ENCODE measurements at regions not wholly inside any gene's neighbourhood (a gene's known extent, or its start where the extent isn't known, plus 50 kb on each side); places are given as distances from the start of the nearest gene placed in this dataset.

DNA sequence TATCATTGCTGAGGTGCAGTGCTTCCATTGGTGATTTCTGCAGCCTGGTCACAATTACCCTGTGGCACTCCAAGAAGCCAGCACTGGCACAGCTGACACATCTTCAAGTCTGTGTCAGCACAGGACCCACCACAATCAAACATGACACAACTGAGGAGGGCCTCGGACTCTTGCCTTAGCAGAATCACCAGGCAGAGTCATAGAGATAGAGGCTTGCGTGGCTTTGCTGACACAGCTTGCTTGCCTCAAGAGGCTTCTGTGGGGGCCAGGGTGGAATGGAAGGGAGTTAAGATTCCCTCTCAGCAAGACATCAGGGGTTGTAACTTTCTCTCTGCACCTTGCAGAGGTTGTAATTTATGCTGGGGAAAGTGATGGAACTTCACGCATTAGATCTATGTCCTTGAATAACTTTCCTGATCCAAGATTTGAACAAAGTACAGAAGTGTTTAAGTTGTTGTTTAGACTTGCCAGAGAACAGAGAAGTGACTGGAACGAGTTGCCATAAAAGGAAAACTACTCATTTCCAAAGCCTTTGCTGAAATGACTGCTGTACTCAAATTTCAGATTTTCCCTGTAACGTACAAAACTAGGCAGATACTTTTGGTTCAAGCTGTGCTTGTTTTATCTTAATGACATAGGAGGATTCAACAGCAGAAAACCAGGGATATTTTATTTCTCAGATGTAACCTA lies 170.7 kb downstream of the DIPK2A start:
- DNase-seq = no peak

GRCh38 chr3:144148356-144148755 lies 176.7 kb downstream of the DIPK2A start:
- DNase-seq = no peak

DNA sequence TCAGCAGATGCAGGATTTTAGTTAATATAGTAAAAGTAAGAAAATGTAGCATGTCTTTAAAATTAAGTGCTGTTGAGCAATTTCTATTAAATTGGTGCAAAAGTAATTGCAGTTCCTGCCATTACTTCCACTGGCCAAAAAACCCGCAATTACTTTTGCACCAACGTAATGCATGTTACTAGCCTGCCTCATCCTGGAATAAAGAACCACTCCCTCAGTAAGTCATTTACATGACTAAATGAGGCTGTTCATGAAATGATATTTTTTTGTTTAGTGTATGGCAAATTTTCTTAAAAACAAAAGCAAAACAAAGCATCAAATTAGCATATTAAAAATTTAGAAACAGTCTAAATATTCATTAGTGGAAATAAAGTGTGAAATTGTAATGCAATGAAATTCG lies 180.4 kb downstream of the DIPK2A start:
- no peak for DNase-seq

- no peak for DNase-seq
These were observed 189.0 kb downstream of the DIPK2A start for GRCh38 chr3:144160627-144161026.

GRCh38 chr3:144162042-144162441 lies 190.4 kb downstream of the DIPK2A start:
- DNase-seq = no peak

DNA sequence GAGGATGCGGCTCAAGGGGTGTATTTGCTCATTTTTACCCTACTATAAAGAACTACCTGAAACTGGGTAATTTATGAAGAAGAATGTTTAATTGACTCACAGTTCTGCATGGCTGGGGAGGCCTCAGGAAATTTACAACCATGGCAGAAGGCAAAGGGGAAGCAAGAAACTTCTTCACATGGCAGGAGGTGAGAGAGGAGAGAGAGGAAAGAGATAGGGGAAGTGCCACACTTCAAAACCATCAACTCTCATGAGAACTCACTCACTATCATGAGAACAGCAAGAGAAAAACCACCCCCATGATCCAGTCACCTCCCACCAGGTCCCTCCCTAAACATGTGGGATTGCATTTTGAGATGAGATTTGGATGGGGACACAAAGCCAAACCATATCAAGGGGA lies 192.7 kb downstream of the DIPK2A start:
- DNase-seq = no peak

DNA sequence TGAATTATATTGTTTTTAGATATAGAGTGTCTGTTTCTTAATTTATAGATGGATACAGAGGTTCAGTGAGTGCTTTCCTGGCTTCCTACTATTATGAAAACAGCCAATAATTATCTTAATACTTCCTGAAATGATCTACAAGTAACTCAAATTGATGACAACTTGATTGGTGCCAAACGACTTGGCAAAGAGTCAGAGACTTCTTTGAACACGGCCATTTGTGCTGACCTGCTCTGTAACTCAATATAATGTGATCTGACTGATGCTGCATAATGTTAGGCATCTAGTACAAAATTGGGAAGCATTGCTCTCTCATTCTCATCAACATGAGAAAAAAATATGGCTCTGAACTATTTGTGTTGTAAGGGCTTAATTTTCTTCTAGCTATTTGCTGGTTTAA lies 193.9 kb downstream of the DIPK2A start:
- DNase-seq = no peak

GRCh38 chr3:144167634-144168033 lies 196.0 kb downstream of the DIPK2A start:
- no peak for DNase-seq

- DNase-seq = no peak
These were observed 201.9 kb downstream of the DIPK2A start for GRCh38 chr3:144173491-144173890.

DNA sequence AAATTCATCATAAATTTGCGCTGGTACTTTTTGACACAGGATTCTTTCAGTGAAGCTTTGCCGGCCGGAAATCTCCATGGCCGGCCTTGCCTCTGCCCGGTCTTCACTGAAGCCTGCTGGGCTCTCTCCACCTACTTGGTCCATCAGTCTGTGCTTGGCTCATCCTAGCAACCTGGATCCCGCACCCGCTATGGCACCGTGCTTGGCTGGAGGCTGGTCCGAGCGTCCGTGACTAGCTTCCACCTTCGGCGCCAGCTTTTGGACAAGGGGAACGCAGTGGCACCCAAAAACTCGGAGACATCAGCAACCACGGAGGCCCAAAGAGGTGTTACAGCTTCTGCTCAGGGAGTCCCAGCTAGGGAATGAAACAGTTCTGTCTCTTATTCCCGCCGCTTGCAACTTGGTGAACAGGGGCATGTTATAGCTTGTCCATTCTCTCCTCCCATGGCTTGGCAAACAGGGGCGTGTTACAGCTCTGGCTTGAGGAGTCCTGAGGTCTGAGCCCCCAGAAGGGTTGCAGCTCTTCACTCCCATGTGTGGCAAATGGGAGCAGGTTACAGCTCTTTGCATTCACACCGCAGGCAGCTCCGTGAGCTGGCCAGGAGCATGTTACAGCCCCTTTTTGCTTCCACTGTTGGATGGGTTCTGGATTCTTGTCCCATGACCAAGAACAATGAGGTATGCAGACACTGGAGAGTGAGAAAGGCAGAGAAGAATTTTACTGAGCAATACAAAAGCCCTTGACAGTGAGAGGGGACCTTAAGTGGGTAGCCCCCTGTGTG lies 204.2 kb downstream of the DIPK2A start:
- DNase-seq = no peak

- DNase-seq = no peak
These were observed 206.0 kb downstream of the DIPK2A start for GRCh38 chr3:144177649-144178048.

DNA sequence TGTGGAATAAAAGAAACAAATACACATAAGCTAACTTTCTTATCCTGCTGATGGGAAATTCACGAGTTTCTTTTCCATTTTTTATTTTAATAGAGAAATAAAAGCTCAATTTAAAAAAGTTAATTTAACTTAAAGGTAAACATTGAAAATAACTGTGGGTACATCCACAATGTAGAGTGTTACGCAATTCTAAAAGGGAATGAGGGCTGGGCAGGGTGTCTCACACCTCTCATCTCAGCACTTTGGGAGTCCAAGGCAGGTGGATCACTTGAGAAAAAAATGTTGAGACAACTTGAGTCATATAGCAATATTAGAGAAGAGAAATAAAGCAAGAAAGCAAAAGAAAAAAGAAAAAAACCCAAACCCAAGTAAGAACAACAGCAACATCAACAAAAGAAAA lies 207.0 kb downstream of the DIPK2A start:
- no peak for DNase-seq

DNA sequence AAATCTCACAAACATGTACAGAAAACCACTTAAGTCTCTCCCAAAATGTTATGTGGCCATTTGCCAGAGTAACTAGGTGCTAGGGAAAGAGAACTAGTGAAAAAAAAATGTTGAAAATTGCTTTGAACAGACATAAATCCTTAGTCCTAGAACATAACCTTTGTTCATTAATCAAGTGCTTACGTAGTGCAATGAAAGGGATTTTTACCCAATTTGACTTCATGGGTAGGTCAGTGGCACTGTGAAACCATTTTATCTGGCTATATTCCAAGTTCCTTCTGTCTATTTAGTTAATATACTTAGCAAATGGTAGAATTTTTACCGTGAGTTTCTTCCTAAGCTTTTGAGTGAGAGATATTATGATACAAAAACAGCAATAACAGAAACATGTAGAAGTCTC lies 209.4 kb downstream of the DIPK2A start:
- no peak for DNase-seq

GRCh38 chr3:144182501-144182900 lies 210.9 kb downstream of the DIPK2A start:
- no peak for DNase-seq

GRCh38 chr3:144185276-144185675 lies 213.7 kb downstream of the DIPK2A start:
- no peak for DNase-seq

GRCh38 chr3:144187531-144188210 lies 216.0 kb downstream of the DIPK2A start:
- no peak for DNase-seq

- no peak for DNase-seq
These were observed 217.4 kb downstream of the DIPK2A start for GRCh38 chr3:144189044-144189443.

DNA sequence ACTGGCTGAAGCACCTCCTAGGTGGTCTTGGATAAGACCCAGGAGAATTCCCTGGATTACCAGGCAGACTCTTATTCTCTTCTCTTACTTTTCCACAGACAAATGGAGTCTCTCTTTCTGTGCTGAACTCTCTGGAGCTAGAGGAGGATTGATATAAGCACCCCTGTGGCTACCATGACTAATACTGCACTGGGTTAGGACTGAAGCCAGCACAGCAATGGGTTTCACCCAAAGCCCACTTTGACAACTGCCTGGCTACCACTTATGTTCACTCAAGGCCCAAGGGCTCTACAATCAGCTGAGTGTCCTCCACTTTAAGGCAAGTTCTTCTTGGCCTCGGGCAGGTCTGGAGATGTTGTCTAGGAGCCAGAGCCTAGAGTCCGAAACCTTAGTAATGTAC lies 225.5 kb downstream of the DIPK2A start:
- DNase-seq = no peak

DNA sequence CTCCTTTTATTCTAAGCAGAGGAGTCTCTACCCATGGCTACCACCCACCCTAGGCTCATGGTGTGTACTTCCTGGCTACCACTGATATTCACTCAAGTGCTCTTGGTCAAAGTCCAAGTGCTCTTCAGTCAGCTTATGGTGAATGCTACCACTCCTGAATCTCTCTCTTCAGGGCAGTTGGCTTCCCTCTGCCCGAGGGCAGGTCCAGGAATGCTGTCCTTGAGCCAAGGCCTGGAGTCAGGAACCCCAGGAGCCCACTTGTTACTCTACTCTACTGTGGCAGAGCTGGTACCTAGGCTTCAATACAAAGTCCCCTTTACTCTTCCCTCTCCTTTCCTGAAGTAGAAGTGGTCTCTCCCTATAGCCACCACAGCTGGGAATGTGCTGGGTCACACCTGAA lies 226.0 kb downstream of the DIPK2A start:
- no peak for DNase-seq

- DNase-seq = no peak
These were observed 228.4 kb downstream of the DIPK2A start for GRCh38 chr3:144200004-144200403.

GRCh38 chr3:144200466-144200865 lies 228.8 kb downstream of the DIPK2A start:
- DNase-seq = no peak

- no peak for DNase-seq
These were observed 250.1 kb downstream of the DIPK2A start for GRCh38 chr3:144221761-144222160.

DNA sequence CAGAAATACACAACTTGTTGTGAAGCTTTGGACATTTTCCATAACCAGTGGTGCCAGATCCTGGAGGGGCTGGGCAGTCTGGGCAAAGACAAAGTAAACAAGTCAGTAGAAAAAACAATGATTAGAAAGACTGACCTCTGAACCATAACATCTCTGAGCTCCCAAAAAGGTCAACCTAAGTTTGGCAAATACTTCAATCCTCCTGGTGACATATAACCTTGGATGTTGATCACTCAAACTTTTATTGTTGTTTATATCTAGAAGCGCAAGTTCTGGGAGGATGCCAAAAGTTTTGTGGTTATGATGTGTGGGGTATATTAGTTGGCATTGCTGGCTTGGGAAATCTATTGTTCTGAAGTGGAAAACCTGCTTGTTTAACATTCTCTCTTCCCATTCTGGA lies 257.7 kb downstream of the DIPK2A start:
- DNase-seq = no peak

- DNase-seq = no peak
These were observed 258.3 kb downstream of the DIPK2A start for GRCh38 chr3:144229953-144230352.

Data from suppressor macrophage treated with lipopolysaccharide for 1 hour (primary cell).